Uterus (tissue), 2 donors: ENCODE measurements at regions not wholly inside any gene's neighbourhood (a gene's known extent, or its start where the extent isn't known, plus 50 kb on each side); places are given as distances from the start of the nearest gene placed in this dataset.

Source experiments
- CTCF ChIP-seq, 4 experiments: fragments of 200-600 bp in 2 of 4; fragments of 450-650 bp in 2 of 4; sonication (generic) in 2 of 4; IDR thresholded peaks; one replicate each; pipeline ENCODE4 v1.5.1; 2016 to 2019; ENCODE audit warnings: antibody characterized with exemption in 4 of 4, mild to moderate bottlenecking in 2 of 4, moderate library complexity in 1 of 4
- POLR2A ChIP-seq, 2 donors: fragments of 450-650 bp; IDR thresholded peaks; one replicate each; pipeline ENCODE4 v1.6.1; 2016; ENCODE audit warnings: antibody characterized with exemption in 2 of 2, mild to moderate bottlenecking in 1 of 2, moderate library complexity in 1 of 2

- no peak for TF ChIP-seq CTCF (IDR thresholded peaks at IDR 0.05)
- TF ChIP-seq POLR2A (IDR thresholded peaks at IDR 0.05): no peak
Measured at GRCh38 chr19:41505105-41505504, 62.1 kb downstream of the ERICH4 start.
